Adrenal gland (tissue), 5 donors: ENCODE measurements at regions not wholly inside any gene's neighbourhood (a gene's known extent, or its start where the extent isn't known, plus 50 kb on each side); places are given as distances from the start of the nearest gene placed in this dataset.

Experiments used
- CTCF ChIP-seq, 6 experiments: fragments of 450-650 bp in 4 of 6; fragments of 200-600 bp in 2 of 6; sonication (generic) in 1 of 6; IDR thresholded peaks; 1 replicate in 5 of 6; 2 replicates in 1 of 6; pipeline versions ENCODE4 v1.5.1 to v1.8.0; 2016 to 2021; ENCODE audit warnings: antibody characterized with exemption in 6 of 6, mild to moderate bottlenecking in 2 of 6, moderate library complexity in 1 of 6
- POLR2A ChIP-seq, 2 donors: fragments of 450-650 bp; IDR thresholded peaks; one replicate each; pipeline ENCODE4 v1.6.1; 2017; ENCODE audit warnings: antibody characterized with exemption in 2 of 2, mild to moderate bottlenecking in 2 of 2, moderate library complexity in 1 of 2
- donor health status: DM: no; HTN: no; CAD: no.

GRCh38 chr20:41738604-41739206 lies 120.5 kb upstream of the CHD6 start:
- peak; percentile 59 to 86 (median 74) for TF ChIP-seq CTCF (IDR thresholded peaks at IDR 0.05)
- no peak for TF ChIP-seq POLR2A (IDR thresholded peaks at IDR 0.05)
